GM19023 (cell line): ENCODE measurements at regions not wholly inside any gene's neighbourhood (a gene's known extent, or its start where the extent isn't known, plus 50 kb on each side); places are given as distances from the start of the nearest gene placed in this dataset.

Source experiments
- ATAC-seq: cut with Tn5 transposase; IDR thresholded peaks from one replicate; pipeline ENCODE4 v1.9.1; 2021; ENCODE audit warnings: mild to moderate bottlenecking, moderate library complexity; ENCODE audit not compliant: unreplicated experiment

DNA sequence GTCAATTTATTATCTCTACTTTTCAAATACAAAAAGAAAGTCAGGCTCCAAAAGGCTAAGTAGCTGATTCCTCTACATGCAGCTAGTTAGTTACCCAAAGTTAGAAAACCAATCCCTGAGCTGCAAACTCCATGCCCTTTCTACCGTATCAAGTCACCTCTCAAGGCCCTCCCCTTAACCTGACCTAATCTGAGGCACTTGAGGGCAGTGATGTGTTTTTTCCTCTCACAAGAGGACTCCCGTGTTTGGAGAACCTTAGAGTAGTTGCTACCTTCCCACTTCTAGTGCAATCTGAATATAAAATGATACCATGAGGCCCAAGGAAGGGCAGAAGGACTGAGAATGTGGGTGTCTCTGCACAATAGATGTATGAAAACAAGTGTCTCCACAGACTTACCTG lies 907.9 kb upstream of the CELF4 start:
- no peak for ATAC-seq

DNA sequence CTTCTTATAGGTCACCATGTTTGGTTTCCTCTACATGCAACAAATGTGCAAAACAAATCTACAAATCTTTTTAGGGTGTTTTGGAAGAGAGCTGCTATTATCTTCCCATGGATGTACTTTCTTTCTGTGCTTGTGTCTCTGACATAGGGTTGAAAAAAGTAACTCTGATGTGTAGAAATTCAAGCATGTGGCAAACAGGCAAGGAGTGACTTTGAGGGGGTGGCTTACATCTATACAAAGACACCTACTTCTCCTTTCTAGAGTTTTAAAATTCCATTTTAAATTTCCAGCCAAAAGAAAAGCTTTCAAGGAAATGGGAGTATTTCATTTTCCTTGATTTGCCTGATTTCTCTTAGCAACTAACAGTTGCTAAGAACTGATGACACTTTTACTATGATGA lies 904.8 kb upstream of the CELF4 start:
- no peak for ATAC-seq

DNA sequence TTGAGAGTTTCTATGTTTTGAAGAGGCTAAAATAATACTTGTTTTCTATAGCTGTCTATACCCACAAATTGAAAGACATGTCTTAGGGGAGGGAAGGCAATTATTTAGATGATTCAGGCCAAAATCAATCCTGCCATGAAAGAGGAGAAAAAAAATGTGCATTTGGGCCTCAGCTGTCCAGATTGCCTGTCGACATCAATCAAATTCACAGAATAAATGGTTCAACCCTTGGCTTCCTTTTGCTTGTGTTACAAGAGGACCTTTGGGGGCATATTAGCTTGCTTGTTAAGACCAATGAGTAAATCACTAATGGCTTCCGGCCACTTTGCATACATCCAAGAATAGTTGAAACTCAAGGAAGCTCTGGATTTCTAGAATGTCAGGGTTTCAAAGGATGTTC lies 900.8 kb upstream of the CELF4 start:
- no peak for ATAC-seq

DNA sequence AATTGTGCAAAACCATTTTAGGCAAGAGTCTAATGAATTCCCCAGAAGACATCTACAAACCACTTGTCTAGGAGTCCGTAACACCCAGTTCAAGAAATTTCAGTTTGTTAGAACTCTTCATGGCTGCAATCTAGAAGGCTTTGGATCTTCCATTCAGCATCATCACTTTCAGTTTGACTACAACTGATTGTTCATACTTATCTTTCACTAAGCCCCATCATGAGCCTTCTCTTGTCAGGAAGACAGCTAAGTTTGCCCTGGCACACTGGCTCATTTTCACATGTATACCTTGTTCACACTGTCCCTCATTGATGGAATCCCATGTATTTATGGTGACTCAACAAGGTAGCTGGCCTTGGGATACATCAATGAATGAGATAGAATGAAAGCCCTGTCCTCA lies 898.4 kb upstream of the CELF4 start:
- no peak for ATAC-seq

DNA sequence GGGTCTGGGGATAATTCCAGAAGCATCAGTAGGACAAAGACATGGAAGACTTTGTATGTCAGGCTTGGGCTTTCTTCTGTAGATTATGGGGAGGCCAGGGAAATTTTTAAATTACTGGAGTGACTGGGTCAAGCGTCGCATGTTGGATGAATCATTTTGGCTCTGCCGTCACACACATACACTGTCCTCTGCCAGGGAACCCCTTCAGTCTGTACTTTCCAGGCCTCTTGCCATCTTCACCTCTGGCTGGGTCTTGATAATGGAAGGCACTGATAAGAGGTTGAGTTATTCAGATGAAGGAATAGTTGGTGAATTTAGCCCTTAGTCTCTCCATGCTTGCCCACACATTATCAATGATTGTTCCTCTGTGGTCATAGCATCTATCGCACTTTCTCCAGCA lies 895.1 kb upstream of the CELF4 start:
- ATAC-seq, result no peak

DNA sequence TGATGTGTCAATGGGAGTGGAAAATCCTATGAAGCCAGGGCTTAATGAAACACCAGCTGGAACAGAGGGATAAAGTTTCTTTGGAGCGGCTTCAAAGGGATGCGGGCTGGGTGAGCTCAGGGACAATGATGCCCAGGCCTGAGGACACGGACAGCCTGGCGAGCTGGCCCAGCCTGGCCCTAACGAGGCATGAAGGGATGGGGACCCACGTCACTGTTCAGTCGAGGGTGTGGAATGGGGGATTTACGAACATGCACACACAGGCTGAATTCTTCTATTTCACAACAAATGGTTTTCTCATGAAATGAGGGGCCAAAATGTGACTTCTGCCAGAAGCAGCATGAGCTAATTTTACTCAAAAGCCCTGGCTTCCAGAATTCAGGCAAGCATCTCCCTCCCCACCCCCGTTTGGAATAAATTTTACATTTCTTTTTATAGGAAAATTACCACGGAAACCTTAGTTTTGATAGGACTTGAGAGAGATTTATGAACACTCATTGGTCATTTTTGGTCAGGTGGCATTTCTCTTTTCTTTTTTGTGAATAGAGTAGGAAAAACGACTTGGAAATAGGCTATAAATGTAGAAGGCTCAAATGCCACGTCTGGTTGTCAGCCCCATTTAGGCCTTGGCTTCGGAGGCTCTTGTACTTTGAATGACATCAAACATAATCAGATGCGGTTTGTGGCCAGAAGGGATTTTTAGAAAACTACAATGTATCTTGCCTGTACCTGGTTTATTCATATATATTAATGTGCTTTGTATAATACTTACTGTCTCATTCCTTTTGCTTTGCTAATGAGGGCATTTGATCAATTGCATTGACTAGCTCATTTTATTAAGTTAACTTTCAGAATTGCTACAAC lies 893.8 kb upstream of the CELF4 start:
- ATAC-seq, result no peak

DNA sequence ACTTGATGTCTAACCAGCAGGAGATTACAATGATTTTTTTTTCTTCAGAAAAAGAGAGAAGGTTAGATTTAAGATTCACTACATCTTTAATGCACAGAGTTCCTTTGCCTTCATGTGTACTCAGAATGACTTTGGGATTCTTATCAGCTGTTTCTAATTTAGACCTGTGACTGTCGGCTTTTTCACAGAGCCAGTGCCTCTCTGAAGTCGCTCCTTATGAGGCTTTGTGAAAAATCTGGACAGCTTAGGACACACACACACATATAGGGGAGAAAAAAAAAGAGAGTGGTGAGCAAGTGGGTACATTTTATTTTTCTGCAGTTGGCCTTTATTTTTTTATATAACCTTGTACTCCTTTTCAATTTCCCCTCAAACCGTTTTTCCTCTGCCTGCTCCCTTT lies 893.1 kb upstream of the CELF4 start:
- no peak for ATAC-seq

DNA sequence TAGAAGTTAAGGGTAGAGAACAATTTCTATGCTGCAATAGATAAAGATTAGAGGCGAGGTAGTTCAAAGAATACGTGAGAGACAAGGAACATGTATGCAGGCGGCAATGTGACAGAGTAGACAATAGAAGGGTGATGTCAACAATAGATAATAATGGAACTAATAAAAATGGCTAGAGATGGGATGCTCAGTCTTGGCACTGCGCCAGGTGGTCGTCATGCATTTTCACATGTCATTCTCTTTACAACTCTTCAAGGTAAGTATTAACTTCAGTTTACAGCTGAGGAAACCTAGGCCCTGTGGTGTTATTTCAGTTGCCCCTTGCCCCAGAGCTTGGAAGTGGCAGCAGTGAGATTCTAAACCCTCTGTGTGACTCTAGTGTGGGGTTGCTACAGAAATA lies 890.7 kb upstream of the CELF4 start:
- no peak for ATAC-seq

DNA sequence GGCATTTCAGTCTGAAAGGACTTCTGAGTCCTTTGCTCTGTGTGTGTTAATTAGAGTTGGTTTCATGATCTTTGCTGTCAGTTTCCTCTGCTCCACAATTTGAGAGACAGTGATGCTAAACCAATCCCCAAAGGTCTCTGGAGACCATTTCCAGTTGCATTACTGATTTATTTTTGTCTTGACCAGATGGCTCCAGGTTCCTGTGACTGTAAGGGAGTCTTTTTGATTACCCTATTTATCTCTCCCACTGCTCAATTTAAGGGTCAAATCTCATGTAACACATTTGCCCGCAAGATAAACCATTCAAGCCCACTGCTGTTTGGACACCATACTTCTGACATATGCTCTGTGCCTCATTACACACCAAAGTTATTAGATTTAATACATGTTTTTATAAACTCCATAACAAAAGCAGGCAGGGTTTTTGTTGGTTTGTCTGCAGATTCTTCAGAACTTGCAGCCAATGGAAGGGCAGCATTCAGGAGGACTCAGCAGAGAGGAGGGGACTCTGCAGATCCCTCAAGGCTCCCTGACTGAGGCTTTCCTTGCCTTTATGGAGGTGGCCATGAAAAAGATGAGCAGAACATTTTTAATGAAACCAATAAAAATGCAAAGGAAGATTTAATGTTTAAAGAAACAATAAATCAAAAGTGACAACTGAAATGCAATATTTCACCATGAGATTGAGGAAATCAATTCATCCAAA lies 889.3 kb upstream of the CELF4 start:
- no peak for ATAC-seq

DNA sequence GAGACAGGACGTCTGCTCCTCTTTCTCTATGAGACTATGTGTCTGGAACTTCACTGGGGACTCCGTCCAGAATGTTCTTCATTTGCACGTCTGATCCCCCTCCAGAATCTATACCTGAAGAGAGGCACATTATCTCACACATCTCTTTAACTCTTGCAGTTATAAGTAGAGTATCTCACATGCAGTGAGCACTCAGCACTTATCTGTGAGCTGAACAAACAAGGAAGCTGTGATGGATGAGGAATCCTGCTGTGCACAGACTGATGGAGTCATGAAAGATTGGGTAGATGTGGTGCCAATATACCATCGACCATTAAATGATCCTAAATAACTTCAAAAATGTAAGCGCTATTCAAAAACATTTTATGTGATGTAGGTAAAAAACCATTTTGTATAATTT lies 888.3 kb upstream of the CELF4 start:
- no peak for ATAC-seq

DNA sequence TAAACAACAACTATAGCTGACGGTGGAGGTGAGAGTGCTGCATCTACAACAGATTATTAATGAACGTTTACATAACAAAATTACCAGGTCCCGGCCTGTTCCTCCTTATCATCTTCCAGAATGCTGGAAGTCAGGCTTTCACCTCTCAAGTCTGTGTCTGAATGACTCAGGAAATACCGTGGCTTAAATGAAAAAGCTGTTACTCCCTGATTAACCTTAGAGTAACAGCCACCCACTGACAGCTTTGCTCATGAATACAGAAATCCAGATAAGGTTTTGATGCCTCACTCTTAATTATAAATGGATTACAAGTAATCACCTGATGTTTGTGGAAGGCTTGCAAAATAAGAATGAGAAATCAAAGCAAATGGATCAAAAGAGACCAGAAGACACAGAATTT lies 885.3 kb upstream of the CELF4 start:
- no peak for ATAC-seq

DNA sequence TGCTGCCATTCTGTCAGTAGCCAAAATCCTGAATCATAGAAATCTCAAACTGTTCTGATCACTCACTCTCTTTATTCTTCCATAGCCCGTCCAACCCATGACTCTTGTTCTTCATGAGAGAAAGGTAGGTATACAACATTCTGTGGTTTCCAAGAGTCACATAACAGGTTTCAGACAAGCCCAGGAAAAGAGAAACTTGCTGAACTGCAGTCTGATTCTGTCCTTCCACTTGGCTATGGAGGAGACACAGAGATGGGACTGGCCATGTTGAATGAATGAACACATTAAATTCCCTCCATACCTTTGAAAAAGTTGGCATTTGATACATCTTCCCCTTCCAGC lies 880.2 kb upstream of the CELF4 start:
- no peak for ATAC-seq

DNA sequence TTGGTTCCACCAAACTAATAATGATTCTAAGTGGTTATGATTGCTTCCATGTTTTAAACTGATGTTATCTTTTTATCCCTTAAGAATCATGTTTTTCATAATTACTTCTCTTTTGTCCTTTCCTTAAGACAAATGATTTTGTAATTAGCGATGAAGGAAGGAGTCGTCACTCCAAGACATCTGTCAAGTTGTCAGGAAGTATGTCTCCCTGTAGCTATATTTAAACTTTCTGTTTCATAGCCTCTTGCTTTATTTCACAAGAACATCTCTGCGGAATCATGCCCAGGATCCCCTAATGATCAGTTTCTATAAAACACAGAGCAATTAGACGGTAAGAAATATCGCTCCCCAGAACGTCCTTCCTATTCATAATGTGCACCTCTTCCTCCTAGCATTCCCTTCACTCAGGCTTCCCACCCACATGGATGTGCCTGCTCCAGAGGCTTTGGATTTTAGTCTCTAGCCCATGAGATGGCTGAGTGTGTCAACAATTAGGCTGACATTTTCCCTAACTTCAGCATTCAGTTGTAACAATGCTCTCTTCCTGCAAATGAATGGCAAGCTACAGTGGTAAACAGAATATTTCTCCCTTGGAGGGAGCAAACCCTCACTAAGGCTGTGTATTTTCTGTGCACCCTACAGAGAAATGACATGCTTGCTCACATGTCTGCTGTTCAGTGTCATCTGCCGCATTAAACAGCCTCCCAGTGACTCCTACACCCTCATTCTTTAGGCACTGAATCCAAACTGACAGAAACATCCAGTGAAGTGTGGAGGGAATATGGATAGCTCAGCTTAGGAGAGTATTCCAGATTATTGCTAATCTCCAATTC lies 879.6 kb upstream of the CELF4 start:
- ATAC-seq, result no peak

DNA sequence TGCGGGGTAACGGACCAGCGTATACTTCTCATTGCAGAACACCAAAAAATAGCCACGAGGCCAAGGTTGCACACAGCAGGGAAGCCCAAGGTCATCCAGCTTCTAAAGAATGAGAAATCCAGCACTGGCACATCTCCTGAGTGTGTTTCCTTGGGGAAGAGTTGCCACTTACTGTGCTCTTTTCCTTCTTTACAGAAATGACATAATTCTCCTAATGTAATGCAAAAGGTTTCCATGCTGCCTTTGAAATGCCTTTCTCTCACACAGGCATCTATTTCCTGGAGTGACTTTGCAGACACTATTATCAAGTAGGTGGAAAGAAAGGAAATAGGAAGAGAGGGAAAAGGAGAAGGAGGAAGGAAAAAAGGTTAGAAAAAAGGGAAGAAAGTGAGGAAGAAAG lies 862.1 kb upstream of the CELF4 start:
- ATAC-seq, result no peak

DNA sequence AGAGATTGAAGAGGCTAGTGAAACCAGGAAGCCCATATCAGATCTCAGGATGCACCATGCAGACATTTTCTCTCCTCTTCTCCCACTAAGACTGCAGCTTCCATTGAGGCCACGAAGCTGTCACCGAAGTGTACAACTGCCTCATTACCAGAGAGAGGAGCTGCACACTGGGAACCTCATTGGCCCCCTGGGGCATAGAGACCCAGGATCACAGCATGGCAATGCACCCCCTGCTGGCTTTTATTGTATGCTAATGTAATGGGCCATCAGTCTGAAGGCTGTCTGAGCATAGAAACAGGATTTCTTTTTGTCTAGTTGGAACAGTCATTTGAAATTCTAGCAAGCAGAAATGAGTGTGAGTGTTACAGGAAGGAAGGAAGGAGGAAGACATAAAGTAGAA lies 861.6 kb upstream of the CELF4 start:
- no peak for ATAC-seq

DNA sequence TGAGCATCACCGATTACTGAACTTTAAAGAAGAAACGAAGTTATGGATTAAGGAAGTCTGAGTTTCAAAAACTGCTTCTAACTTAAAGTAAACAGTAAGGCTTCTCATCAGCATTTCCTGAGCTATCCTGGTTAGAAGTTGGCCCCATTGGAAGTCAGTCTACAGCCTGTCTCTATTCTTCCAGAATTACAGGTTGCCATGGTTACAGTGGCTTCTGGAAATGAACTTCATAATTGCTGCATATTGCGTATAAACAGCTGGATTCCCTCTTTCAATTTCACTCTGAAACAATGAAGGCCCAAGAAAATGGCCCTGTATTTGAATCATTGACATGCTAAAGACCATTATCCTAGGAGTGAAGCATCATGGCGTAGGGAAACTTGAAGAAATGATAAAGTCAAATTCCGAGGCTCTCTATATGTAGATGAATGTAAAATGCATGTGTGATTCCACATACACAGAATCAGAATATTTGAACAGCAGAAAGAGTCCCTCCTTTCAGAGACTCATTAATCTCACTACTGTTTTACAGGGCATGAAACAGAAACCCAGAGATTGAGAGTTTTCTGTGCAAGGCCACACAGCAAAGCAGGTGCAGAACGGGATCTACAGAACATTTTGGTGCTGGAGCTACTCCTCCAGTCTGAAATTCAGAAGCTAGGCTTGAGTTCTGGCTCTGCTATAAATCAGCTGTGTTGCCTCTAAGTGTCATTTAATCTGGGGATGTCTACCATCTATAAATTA lies 856.4 kb upstream of the CELF4 start:
- ATAC-seq, result no peak

DNA sequence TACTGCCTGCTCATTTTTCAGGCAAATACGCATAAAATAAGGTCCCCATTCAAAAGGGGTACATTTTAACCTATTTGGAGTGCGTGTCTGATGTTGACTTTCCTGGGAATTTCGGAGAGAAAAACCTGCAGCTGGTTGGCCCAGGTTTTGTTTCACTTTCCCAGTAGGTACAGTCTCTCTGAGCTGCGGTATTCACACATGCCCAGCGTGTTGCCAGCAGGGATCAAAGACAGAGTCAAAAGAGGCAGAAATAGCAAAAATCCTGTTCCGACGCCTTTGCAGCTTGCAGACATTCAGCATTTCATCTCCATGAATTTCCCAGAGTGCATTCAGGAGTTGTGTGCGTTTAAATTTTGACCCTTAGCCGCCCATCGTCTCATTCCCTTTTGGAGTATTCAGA lies 855.4 kb upstream of the CELF4 start:
- ATAC-seq, result no peak

DNA sequence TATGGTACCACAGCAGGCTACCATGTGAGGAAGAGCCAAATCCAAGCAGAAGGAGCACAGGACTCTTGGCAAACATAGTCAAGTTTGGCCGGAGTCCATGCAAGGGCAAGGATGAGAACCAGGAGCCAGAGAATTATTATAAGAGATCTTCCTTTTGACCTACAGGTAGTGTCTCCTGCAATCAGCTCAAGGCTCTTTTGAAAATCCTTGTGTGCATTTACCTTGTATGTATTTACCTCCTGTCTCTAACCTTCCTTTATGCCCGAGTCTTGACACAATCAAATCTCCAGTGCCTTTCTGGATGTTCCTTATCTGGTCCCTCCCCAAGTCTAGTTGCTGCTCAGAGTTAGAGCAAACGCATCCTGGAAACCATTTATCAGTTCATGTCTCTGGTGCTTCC lies 855.0 kb upstream of the CELF4 start:
- no peak for ATAC-seq

DNA sequence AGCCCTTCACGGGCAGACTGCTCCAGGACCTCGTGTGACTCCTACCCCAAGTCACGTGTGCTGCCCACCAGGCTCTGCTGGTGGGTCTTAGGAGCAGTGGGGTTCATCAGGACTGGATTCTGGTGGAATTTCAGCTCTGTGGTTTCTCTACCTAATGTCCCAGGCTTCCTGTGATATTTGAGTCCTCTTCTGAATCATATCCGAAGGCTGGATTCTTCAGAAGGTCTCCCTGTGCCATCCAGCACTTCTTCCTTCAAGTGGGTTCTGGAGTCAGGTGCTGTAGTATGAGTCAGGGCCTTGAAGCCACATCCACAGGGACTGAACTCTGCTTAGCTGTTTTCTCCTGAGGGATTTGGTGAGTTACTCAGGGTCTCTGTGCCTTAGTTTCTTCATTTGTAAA lies 850.2 kb upstream of the CELF4 start:
- ATAC-seq, result no peak

DNA sequence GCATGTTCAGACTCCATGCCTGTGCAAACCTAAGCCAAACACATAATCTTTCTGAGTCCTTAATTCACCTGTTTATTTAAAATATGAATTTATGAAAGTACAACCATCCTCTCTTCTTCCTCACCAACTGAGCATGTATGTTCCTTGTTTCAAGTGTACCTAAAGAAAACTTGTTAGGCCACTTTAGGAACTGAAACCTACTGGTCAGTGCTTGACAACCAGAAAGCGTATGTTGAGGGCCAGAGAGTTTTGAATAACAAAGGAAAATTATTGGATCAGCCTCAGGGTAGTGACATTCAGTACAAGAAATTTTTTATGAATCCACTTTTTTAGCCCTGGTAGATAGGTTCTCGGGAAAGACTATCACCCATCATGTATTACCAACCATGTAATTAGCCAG lies 847.6 kb upstream of the CELF4 start:
- ATAC-seq, result no peak

DNA sequence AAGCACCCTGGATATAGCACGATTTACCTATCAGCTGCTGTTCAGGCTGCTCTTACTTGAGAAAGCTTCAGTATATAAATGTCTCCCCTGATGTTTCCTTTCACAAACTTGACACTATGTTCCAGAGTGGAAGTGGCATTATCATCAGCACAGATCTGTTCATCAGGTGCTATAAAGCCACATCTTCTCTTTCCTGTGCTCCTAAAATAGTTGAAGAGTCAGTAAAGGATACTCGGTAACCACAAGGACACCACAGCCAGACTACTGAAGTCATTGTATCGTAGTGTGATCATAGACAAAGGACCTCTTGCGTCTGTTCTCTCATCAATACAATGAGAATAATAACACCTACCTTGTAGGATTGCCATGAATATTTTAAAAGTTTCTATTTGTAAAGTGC lies 841.0 kb upstream of the CELF4 start:
- no peak for ATAC-seq
